ENCODE measurements at regions not wholly inside any gene's neighbourhood (a gene's known extent, or its start where the extent isn't known, plus 50 kb on each side); places are given as distances from the start of the nearest gene placed in this dataset.
"Not testable (repeated sequence)": the region's sequence is repeated elsewhere in the genome, so short reads cannot be mapped to it uniquely, and the experiment has no call there.

DNA sequence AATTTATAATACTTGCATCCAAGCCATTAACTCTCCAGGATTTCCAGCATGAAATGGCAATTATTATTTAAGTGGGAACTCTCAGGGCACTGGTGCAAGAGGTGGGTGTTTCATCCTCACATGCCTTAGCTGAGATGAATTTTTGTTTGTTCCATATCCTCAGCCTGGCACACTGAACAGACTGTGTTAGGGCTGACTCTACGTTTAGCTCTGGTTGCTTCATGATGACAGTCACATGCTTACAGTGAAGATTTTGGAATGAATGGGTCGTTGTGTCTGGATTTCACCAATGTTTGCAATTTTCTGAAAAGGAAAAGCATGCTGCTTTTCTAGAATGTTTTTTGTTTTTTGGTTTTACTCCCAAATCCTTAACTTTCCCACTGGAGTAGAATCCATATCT lies 246.6 kb downstream of the INSC start:
- intact Hi-C loops (cut with micrococcal nuclease; ENCODE audit: unreplicated experiment) = no loop called here
- CTCF ChIA-PET = no interaction called here

GRCh38 chr11:15365286-15365685 lies 250.6 kb downstream of the INSC start:
- H3K4me3 ChIP-seq (ENCODE audit: low read depth in 2 of 2, low read length in 2 of 2); DNase-seq (ENCODE audit: low read depth, low spot score); POLR2A ChIA-PET; H3K27ac ChIP-seq (ENCODE audit: low read length); ATAC-seq; H3K4me1 ChIP-seq (ENCODE audit: control insufficient read depth, insufficient read depth, low read length); in situ Hi-C loops (cut with HindIII; ENCODE audit: low pct_unique_long_range_greater_than_20kb, low sequenced_read_pairs); intact Hi-C loops (cut with micrococcal nuclease; ENCODE audit: unreplicated experiment); CTCF ChIA-PET; BruUV-seq (replicated peaks); H3K36me3 ChIP-seq (ENCODE audit: control insufficient read depth, insufficient read depth, low read length); H3K9me3 ChIP-seq (ENCODE audit: control insufficient read depth, insufficient read depth, low read depth, low read length); H3K27me3 ChIP-seq (ENCODE audit: control insufficient read depth, insufficient read depth, low read length): not testable (repeated sequence)

More for the DNA sequence above, 246.6 kb downstream of the INSC start:
- Histone ChIP-seq H3K4me1 (ENCODE audit: control insufficient read depth, insufficient read depth, low read length) (no peaks in the 10 kb centered on the region), H3K9me3 (ENCODE audit: control insufficient read depth, insufficient read depth, low read depth, low read length) (no peaks in the 10 kb centered on the region), H3K36me3 (ENCODE audit: control insufficient read depth, insufficient read depth, low read length) (no peaks in the 10 kb centered on the region), H3K27ac (ENCODE audit: low read length) (no peak overlapping the region), H3K4me3 (ENCODE audit: low read depth in 2 of 2, low read length in 2 of 2) (no peak overlapping the region), H3K27me3 (ENCODE audit: control insufficient read depth, insufficient read depth, low read length) (no peaks in the 10 kb centered on the region)
- POLR2A ChIA-PET = no interaction called here
- TF ChIP-seq, protein P1, sequence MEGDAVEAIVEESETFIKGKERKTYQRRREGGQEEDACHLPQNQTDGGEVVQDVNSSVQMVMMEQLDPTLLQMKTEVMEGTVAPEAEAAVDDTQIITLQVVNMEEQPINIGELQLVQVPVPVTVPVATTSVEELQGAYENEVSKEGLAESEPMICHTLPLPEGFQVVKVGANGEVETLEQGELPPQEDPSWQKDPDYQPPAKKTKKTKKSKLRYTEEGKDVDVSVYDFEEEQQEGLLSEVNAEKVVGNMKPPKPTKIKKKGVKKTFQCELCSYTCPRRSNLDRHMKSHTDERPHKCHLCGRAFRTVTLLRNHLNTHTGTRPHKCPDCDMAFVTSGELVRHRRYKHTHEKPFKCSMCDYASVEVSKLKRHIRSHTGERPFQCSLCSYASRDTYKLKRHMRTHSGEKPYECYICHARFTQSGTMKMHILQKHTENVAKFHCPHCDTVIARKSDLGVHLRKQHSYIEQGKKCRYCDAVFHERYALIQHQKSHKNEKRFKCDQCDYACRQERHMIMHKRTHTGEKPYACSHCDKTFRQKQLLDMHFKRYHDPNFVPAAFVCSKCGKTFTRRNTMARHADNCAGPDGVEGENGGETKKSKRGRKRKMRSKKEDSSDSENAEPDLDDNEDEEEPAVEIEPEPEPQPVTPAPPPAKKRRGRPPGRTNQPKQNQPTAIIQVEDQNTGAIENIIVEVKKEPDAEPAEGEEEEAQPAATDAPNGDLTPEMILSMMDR (IDR thresholded peaks at IDR 0.05) = no peak
- no peak for TF ChIP-seq POLR2AphosphoS5 (IDR thresholded peaks at IDR 0.05; ENCODE audit: low read depth, low read length)
- TF ChIP-seq SIN3A (IDR thresholded peaks at IDR 0.05; ENCODE audit: borderline replicate concordance, insufficient read depth, low read depth, low read length) = no peak
- TF ChIP-seq, protein P2, sequence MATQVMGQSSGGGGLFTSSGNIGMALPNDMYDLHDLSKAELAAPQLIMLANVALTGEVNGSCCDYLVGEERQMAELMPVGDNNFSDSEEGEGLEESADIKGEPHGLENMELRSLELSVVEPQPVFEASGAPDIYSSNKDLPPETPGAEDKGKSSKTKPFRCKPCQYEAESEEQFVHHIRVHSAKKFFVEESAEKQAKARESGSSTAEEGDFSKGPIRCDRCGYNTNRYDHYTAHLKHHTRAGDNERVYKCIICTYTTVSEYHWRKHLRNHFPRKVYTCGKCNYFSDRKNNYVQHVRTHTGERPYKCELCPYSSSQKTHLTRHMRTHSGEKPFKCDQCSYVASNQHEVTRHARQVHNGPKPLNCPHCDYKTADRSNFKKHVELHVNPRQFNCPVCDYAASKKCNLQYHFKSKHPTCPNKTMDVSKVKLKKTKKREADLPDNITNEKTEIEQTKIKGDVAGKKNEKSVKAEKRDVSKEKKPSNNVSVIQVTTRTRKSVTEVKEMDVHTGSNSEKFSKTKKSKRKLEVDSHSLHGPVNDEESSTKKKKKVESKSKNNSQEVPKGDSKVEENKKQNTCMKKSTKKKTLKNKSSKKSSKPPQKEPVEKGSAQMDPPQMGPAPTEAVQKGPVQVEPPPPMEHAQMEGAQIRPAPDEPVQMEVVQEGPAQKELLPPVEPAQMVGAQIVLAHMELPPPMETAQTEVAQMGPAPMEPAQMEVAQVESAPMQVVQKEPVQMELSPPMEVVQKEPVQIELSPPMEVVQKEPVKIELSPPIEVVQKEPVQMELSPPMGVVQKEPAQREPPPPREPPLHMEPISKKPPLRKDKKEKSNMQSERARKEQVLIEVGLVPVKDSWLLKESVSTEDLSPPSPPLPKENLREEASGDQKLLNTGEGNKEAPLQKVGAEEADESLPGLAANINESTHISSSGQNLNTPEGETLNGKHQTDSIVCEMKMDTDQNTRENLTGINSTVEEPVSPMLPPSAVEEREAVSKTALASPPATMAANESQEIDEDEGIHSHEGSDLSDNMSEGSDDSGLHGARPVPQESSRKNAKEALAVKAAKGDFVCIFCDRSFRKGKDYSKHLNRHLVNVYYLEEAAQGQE (IDR thresholded peaks at IDR 0.05; ENCODE audit: insufficient read depth in 1 of 2, low read depth in 2 of 2, low read length in 1 of 2) = no peak
- TF ChIP-seq TCF7L2 (IDR thresholded peaks at IDR 0.05; ENCODE audit: low read depth, low read length) = no peak
- no TSS peak for BruUV-seq (replicated peaks)
- DNase-seq (ENCODE audit: low read depth, low spot score) (no peak), ATAC-seq (no peak)
- in situ Hi-C loops (cut with HindIII; ENCODE audit: low pct_unique_long_range_greater_than_20kb, low sequenced_read_pairs) = no loop called here

- in situ Hi-C loops (cut with HindIII; ENCODE audit: low pct_unique_long_range_greater_than_20kb, low sequenced_read_pairs) (no loop called here), intact Hi-C loops (cut with micrococcal nuclease; ENCODE audit: unreplicated experiment) (no loop called here)
- ChIA-PET CTCF (no interaction called here), POLR2A (no interaction called here)
- Histone ChIP-seq H3K27me3 (ENCODE audit: control insufficient read depth, insufficient read depth, low read length) (no peaks in the 10 kb centered on the region), H3K4me1 (ENCODE audit: control insufficient read depth, insufficient read depth, low read length) (no peaks in the 10 kb centered on the region), H3K36me3 (ENCODE audit: control insufficient read depth, insufficient read depth, low read length) (no peaks in the 10 kb centered on the region), H3K9me3 (ENCODE audit: control insufficient read depth, insufficient read depth, low read depth, low read length) (no peaks in the 10 kb centered on the region), H3K4me3 (ENCODE audit: low read depth in 2 of 2, low read length in 2 of 2) (no peak overlapping the region), H3K27ac (ENCODE audit: low read length) (no peak overlapping the region)
- no peak for ATAC-seq
- TF ChIP-seq TCF7L2 (IDR thresholded peaks at IDR 0.05; ENCODE audit: low read depth, low read length) = no peak
- TF ChIP-seq POLR2AphosphoS5 (IDR thresholded peaks at IDR 0.05; ENCODE audit: low read depth, low read length) = no peak
- TF ChIP-seq, protein P1 (IDR thresholded peaks at IDR 0.05) = no peak
- TF ChIP-seq, protein P2 (IDR thresholded peaks at IDR 0.05; ENCODE audit: insufficient read depth in 1 of 2, low read depth in 2 of 2, low read length in 1 of 2) = no peak
- no peak for TF ChIP-seq SIN3A (IDR thresholded peaks at IDR 0.05; ENCODE audit: borderline replicate concordance, insufficient read depth, low read depth, low read length)
- no TSS peak for BruUV-seq (replicated peaks)
- no peak for DNase-seq (ENCODE audit: low read depth, low spot score)
Measured at GRCh38 chr11:15367695-15368094, 253.0 kb downstream of the INSC start.

All from Panc1 (cell line).